ENCODE measurements at regions not wholly inside any gene's neighbourhood (a gene's known extent, or its start where the extent isn't known, plus 50 kb on each side); places are given as distances from the start of the nearest gene placed in this dataset.

DNA sequence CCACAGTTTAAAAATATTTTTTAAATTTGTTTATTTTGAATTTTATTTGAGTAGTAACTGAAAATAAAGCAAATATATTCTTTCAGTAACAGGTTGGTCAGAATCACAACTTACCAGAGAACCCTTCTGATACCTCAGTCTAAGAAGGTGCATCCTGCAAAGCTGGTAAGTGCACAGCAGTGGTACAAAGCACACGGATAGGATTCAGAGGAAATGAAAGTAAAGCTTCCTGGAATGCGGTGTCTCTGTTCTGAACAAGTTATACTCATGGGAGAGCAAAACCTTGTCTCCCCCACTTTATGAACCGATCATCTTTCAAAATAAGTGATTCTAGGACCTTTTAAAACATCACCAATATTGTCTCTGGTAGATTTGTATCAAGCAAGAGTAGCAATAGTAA lies 398.3 kb downstream of the TMX3 start:
- no peak for TF ChIP-seq CTCF (conservative IDR thresholded peaks at IDR 0.05; ENCODE audit: low read depth, low read length)
- no peaks in the 10 kb centered on the region for H3K4me1 ChIP-seq (ENCODE audit: low read depth, poor library complexity, severe bottlenecking)
- H3K9ac ChIP-seq: no peak overlapping the region
- no peak overlapping the region for H3K4me3 ChIP-seq (IDR thresholded peaks at IDR 0.05; ENCODE audit: insufficient read depth, low read depth, low read length)
- no peaks in the 10 kb centered on the region for H3K79me2 ChIP-seq (ENCODE audit: insufficient read depth, low read depth)
- H4K20me1 ChIP-seq (ENCODE audit: insufficient read depth): no peaks in the 10 kb centered on the region
- no peaks in the 10 kb centered on the region for H3K36me3 ChIP-seq (ENCODE audit: insufficient read depth)
- no peak overlapping the region for H3K4me2 ChIP-seq
- H3K27me3 ChIP-seq (ENCODE audit: insufficient read depth, low read depth): no peaks in the 10 kb centered on the region
- H3K27ac ChIP-seq: no peak overlapping the region
- H2AFZ ChIP-seq (ENCODE audit: low read depth): no peak overlapping the region

GRCh38 chr18:68314403-68314802 lies 400.5 kb downstream of the TMX3 start:
- no peak overlapping the region for H3K4me3 ChIP-seq (IDR thresholded peaks at IDR 0.05; ENCODE audit: insufficient read depth, low read depth, low read length)
- H4K20me1 ChIP-seq (ENCODE audit: insufficient read depth): no peaks in the 10 kb centered on the region
- H3K36me3 ChIP-seq (ENCODE audit: insufficient read depth): no peaks in the 10 kb centered on the region
- no peak for TF ChIP-seq CTCF (conservative IDR thresholded peaks at IDR 0.05; ENCODE audit: low read depth, low read length)
- H3K4me2 ChIP-seq: no peak overlapping the region
- no peak overlapping the region for H3K27ac ChIP-seq
- no peaks in the 10 kb centered on the region for H3K79me2 ChIP-seq (ENCODE audit: insufficient read depth, low read depth)
- H3K27me3 ChIP-seq (ENCODE audit: insufficient read depth, low read depth): no peaks in the 10 kb centered on the region
- H3K9ac ChIP-seq: no peak overlapping the region
- no peak overlapping the region for H2AFZ ChIP-seq (ENCODE audit: low read depth)
- no peaks in the 10 kb centered on the region for H3K4me1 ChIP-seq (ENCODE audit: low read depth, poor library complexity, severe bottlenecking)

- H3K79me2 ChIP-seq (ENCODE audit: insufficient read depth, low read depth): no peaks in the 10 kb centered on the region
- H3K4me1 ChIP-seq (ENCODE audit: low read depth, poor library complexity, severe bottlenecking): no peaks in the 10 kb centered on the region
These were observed 413.5 kb downstream of the TMX3 start for GRCh38 chr18:68301441-68301840.

GRCh38 chr18:68299906-68300305 lies 415.0 kb downstream of the TMX3 start:
- H3K9ac ChIP-seq: no peak overlapping the region
- H3K4me2 ChIP-seq: no peak overlapping the region
- no peaks in the 10 kb centered on the region for H3K4me1 ChIP-seq (ENCODE audit: low read depth, poor library complexity, severe bottlenecking)
- H3K79me2 ChIP-seq (ENCODE audit: insufficient read depth, low read depth): no peaks in the 10 kb centered on the region
- H4K20me1 ChIP-seq (ENCODE audit: insufficient read depth): no peaks in the 10 kb centered on the region
- H3K4me3 ChIP-seq (IDR thresholded peaks at IDR 0.05; ENCODE audit: insufficient read depth, low read depth, low read length): no peak overlapping the region
- H3K36me3 ChIP-seq (ENCODE audit: insufficient read depth): no peaks in the 10 kb centered on the region
- no peak overlapping the region for H3K27ac ChIP-seq
- no peak overlapping the region for H2AFZ ChIP-seq (ENCODE audit: low read depth)
- no peak for TF ChIP-seq CTCF (conservative IDR thresholded peaks at IDR 0.05; ENCODE audit: low read depth, low read length)
- H3K27me3 ChIP-seq (ENCODE audit: insufficient read depth, low read depth): no peaks in the 10 kb centered on the region

More at GRCh38 chr18:68301441-68301840, 413.5 kb downstream of the TMX3 start:
- no peak overlapping the region for H3K4me2 ChIP-seq
- H3K27me3 ChIP-seq (ENCODE audit: insufficient read depth, low read depth): no peaks in the 10 kb centered on the region
- no peak overlapping the region for H2AFZ ChIP-seq (ENCODE audit: low read depth)
- H3K36me3 ChIP-seq (ENCODE audit: insufficient read depth): no peaks in the 10 kb centered on the region
- TF ChIP-seq CTCF (conservative IDR thresholded peaks at IDR 0.05; ENCODE audit: low read depth, low read length): no peak
- H3K4me3 ChIP-seq (IDR thresholded peaks at IDR 0.05; ENCODE audit: insufficient read depth, low read depth, low read length): no peak overlapping the region
- no peak overlapping the region for H3K27ac ChIP-seq
- H3K9ac ChIP-seq: no peak overlapping the region
- no peaks in the 10 kb centered on the region for H4K20me1 ChIP-seq (ENCODE audit: insufficient read depth)

Data from KMS-11 (cell line).